NCI-H2171 treated with DMSO at 0.1 percent for 48 hours (cell line): ENCODE measurements at regions not wholly inside any gene's neighbourhood (a gene's known extent, or its start where the extent isn't known, plus 50 kb on each side); places are given as distances from the start of the nearest gene placed in this dataset.
"Not testable (repeated sequence)": the region's sequence is repeated elsewhere in the genome, so short reads cannot be mapped to it uniquely, and the experiment has no call there.

Experiments
- DNase-seq: peaks from one replicate; lab custom pipeline; 2025; lab: John Stamatoyannopoulos, UW

DNA sequence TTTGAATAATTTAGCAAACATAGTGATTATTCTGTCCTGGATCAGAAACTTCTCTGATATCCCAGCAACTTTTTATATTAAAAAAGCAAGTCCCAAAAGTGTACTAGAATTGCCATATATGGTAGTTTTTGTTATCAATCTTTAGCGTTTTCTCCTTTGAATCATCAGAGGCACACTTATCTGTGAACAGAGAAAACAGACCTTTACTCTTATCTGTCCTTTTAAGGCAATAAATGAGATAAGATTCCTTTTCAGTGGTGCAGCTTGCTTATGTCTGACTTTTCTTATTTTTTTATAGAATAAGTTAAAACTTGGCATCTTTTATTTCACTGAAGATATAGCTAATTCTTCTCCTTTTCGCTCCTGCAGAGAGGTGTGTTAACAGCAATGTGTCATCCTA lies 458.1 kb upstream of the PCDH10 start:
- DNase-seq = no peak

DNA sequence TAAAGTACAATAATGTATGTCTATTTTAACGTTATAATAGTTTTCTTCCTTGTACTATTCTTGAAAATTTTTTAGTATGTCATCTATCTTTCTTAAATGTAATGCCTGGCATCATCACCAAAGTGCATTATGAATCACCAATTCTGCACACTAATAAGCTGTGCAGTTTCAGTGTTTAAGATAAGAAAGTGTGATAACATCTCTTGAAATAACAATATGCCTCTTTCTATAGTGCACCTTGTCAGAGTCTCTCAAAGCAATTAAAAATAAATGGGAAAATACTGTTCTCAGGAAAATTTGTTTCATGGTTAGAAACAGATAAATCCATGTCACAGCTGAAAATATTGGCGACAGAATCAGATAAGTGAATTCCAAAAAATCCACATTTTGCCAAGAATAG lies 457.4 kb upstream of the PCDH10 start:
- DNase-seq = no peak

DNA sequence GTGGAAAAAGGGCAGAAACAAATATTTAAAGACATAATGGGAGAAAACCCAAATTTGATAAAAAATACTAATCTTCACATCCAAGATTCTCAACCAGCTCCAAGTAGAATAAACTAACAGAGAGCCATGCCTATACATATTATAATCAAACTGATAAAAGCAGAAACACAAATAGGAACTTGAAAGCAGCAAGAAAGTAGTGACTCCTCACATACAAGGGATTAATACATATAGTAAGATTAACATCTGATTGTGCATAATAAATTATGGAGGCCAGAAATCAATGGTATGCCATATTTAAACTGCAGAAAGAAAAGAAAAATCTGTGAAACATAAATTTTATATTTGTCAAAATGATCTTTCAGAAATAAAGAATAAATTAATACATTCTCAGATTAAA lies 454.3 kb upstream of the PCDH10 start:
- DNase-seq = no peak

DNA sequence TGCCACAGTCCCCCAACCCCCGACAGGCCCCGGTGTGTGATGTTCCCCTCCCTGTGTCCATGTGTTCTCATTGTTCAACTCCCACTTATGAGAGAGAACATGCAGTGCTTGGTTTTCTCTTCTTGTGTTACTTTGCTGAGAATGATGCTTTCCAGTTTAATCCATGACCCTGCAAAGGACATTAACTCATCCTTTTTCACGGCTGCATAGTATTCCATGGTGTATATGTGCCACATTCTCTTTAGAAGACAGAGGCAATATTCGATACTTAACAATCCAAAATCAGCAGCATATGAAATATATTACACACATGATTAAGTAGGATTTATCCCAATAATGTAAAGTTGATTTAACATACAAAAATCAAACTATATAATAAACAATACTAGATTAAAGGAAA lies 451.6 kb upstream of the PCDH10 start:
- not testable (repeated sequence) for DNase-seq

DNA sequence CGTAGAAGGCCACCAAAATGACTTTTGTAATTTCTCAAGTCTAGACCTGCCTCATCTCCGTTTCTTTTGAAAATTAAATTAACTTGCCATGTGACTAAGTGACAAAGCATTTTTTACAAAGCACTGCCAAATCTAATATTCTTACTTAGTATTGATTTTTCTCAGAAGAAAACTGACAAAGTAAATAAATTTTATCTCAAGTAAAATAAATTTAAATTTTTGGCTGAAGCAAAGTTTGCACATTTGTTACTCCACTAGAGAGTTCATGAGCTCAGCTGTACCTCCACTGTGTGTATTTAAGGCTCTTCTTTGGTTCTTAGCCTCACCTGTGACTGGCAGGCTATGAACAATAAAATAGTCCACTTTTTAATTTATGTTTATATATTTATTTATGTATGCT lies 441.1 kb upstream of the PCDH10 start:
- no peak for DNase-seq

DNA sequence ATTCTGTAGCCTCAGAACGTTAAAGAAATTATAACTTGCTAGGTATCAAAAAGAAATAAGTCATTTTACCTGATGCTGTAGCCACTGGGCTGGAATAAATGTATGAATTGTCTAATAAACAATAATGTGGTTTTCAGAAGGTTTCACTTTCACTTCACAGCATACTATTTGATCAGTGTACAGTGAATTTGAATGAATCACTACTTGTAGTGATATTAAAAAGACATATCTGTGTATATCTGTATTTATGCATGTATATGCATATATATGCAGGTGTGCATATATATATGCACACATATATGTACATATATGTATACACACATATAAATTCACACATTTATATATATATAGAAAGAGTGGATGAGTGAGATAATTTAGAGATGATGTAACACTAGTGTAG lies 440.0 kb upstream of the PCDH10 start:
- DNase-seq = no peak

DNA sequence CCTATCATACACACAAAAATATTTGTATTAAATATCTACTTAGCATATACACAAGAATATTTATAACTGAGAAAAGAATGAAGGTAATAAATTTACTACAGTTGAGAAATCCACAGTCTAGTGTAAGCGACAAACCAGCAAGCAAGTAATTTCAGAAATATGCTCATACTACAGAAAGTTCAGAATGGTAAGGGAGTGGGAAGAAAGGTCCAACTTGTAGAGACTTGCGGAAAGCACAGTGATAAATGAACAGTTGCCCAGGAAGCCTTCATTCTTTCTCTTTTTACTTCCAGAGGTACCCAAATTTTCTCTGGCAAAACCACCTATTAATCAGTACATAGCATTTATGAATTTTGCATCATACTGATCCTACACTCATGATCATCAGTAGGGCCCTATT lies 438.1 kb upstream of the PCDH10 start:
- DNase-seq = no peak

DNA sequence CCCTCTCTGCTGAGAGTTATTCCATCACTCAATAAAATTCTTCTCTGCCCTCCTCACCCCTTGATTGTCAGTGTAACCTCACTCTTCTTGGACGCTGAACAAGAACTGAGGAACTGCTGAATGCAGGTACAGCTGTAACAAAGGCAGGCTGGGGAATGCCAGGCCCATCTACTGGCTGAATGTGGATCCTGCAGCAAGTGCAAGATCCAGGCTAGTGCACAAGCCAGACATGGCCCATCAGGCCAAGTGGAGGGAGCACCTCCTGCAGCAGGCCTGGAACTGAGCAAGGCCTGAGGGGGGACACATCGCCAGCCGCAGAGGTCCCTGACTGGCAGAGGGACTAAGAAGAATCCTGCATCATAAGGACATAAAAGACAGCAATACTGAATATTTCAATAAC lies 411.8 kb upstream of the PCDH10 start:
- DNase-seq = no peak

DNA sequence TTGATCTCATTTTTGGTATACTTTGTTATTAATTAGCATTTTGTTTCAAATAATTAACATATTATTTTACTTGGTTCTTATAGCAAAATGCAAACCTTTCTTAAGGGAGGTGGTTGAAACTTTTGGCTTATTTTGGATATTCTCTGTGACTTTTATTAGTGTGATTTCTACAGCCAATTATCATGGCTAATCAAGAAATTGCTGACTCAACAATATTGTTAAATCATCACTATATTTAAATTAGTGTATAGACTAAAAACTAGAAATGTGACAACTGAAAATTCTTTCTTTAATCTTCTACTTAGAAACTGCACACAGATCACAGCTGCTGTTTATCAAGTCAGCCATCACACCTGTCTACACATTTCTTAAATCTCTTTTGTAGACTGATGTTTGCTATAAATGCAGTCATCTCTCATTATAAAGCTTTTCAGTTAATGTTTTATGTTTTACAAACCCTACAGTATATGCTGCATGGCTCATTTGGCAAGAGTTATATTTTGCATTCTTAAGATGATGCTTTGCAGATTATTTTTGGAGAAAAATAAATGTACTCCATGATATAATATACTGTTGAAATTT lies 389.8 kb upstream of the PCDH10 start:
- no peak for DNase-seq

DNA sequence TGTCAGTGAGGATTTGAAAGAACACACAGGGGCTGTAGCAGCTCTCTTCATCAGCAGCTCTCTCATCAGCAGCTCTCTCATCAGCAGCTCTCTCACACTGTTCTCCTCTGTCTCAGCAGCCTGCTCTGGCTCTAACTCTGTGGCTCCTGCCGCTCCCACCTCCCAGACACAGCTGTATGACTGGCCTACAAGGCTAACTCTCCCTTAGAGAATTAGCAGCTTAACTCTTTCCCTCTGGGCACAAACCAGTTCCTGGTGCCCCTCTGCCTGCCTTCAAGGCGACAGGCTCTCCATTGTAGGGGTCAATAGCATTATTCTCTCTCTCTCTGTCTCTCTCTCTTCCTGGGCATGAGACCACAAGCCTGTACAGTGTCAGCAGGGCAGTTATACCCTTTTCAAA lies 385.6 kb upstream of the PCDH10 start:
- no peak for DNase-seq

DNA sequence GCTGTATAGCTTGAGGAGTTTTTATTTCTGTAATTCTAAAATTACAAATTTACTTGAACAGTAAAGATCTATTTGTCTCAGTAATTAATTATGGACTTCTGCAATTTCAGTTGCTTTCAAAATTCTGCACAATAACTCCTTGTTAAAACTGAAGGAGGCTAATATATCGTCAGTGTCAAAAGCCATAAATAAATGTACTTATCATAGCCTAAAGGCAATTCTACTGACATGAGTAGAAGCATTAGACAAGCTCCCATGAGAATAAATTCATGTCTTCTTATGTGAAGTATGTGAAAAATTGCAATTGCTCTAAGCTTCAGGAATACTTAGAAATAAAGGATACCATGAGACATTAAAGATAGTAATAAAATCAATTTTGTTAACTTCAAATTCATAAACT lies 381.2 kb upstream of the PCDH10 start:
- DNase-seq = no peak

DNA sequence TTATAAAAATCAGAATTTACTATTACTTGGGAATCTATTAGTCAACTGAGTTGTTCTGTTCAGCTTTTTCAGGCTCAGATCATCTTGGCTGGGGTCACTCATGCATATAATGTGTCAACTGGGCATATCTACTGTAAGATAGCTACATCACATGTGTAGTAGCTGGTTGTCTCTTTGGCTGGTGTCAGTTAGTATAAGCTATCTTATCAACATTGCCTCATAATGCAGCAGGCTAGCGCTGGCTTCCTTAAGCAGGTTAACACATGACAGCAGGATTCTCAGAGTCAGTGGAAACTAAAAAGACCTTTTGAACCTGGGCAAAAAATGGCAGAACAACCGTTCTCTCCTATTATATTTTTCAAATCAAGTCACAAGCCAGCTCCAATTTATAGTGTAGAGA lies 378.3 kb upstream of the PCDH10 start:
- no peak for DNase-seq

DNA sequence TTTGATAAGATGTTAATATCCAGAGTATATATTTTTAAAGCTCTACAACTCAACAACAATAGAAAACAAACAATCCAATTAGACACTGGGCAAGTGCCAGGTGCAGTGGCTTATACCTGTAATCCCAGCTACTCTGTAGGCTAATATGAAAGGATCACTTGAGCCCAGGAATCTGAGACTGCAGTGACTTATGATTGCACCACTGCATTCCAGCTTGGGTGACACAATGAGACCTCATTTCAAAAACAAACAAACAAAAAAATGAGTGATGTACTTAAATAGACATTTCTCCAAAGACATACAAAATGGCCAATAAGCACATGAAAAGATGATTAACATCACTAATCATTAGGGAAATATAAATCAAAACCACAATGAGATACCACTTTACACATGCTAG lies 356.8 kb upstream of the PCDH10 start:
- no peak for DNase-seq

DNA sequence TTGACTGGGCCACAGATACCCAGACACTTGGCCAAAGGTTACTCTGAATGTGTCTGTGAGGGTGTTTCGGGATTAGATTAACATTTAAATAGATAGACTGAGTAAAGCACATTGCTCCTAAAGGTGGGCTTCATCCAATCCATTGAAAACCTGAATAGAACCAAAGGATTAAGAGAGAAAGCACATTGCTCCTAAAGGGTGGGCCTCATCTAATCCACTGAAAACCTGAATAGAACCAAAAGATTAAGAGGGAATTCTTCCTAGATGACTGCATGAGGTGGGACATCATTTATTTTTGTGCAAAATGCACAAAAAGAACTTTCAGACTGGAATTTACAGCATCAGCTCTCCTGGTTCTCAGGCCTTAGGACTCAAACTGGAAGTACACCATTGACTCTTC lies 351.2 kb upstream of the PCDH10 start:
- DNase-seq = no peak

DNA sequence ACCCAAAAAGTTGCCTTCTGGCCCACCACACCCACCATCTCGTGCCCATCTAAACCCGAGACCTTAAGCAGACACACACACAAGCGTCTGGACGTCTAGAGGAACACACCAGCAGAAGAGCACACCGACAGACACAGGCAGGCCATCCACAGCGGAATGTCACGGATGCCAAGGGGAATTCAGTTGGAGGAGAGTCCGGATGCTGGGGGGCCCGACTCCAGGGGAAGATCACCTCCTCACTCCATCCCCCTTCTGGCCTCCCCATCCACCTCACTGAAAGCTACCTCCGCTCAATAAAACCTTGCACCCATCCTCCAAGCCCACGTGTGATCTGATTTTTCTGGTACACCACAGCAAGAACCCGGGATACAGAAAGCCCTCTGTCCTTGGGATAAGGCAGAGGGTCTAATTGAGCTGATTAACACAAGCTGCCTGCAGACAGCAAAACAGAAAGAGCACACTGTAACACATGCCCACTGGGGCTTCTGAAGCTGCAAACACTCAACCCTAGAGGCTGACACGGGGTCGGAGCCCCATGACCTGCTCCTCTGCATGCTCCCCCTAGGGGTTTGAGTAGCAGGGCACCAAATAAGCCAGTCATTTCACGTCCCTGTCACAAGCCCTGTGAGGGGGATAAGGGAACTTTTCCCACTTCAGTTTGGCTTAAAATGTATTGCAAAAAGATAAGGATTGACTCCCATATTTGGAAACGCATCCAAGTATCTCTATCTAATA lies 339.6 kb upstream of the PCDH10 start:
- DNase-seq = no peak

DNA sequence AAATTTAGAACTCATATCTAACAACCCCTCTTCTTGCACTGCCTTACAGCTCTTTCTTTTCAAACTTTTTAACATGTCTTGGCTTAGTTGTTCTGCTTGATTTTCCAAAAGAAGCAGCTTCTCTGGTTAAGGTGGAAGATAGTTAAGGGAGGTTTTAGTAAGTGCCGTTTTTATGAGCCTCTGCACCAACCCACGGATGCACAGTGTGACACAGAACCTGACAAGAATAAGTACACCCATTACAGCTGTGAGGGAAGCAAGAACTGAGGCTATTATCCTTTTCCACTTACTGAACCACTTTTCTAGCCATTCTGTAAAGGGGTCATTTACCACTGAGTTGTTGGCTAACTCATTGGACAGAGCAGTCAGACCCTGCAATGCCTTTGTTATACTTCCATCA lies 336.0 kb upstream of the PCDH10 start:
- DNase-seq = not testable (repeated sequence)

DNA sequence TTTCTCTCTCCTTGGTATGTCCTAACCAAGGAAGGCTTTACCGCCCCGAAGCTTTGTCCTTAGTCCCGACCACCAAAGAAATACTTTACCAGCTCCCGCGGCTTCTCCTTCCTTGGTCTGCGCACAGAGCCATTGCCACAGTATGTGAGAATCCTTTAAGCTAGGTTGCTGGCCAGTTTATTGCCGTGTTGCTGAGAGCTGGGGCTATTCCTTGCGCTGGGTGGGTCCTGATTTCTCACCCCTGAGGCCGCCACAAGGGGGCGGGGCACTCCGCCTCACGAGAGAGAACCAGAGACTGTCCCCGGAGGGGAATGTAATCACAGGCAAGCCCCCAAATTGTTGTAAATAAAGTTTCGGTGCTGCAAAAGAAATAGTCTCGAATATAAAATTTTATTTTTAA lies 331.0 kb upstream of the PCDH10 start:
- no peak for DNase-seq

DNA sequence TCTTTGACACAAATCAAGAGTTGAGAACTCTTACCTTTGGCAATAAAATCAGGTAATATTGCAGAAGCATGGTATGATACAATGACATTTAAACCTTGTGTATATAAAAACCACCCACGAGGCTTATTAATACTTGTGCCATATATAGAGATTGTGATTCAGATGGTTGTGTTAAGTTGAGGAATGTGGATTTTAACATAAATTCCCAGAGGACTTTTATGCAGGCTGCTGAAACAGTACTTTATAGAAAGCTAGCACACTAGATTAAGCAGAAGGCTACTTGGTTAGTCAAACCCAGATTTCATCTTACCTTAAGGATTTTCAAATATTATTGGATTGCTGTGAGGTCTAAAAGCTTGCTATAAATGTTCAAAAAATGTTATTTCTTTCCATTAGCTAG lies 325.7 kb upstream of the PCDH10 start:
- DNase-seq = no peak

DNA sequence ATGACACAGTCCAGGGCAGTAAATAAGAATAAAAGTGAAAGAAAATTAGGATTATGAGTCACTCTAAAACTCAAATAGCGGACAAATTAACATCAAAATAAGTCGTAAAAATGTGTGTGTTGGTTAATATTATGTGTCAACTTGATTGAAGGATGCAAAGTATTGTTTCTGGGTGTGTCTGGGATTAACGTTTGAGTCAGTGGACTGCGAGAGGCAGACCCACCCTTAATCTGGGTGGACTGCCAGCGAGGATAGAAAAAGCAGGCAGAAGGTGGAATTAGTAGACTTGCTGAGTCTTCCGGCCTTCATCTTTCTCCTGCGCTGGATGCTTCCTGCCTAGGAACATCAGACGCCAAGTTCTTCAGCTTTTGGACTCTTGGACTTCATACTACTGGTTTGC lies 324.3 kb upstream of the PCDH10 start:
- no peak for DNase-seq

DNA sequence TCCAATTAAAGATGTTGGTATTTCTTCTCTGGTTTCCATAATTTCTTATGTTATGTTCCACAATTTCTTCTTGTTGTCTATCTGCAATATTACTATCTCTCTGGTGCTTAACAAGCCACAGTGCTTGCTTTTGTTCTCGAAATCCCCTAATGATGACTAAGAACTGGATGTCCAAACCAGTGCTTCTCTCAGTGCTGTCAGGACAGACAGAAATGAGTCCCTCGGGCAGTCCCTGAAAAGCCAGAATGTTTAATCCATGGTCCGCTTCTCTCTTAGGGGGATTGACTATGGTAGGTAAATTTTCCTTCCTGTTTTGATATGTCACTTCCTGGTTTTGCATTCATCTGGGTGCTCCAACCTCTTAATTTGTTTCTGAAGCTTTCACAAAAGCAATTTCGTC lies 321.6 kb upstream of the PCDH10 start:
- no peak for DNase-seq

DNA sequence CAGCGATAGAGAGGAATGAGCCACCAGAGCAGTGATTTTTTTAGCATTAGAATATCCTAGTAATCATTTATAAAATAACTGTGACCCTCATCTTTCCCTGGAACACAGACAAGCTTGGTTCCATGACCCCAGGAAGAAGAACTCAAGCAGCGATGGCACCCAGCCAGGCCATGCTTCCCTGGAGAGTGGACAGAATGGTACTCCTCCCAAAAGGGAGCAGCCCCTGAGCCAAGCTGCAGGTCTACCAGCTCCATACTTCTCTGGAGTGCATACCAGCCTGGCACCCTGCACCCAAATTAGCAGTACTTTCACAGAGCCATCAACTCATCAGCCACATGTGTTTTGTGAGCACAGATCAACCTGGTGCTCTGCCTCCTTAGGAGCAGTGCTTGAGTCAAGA lies 310.9 kb upstream of the PCDH10 start:
- DNase-seq = no peak

DNA sequence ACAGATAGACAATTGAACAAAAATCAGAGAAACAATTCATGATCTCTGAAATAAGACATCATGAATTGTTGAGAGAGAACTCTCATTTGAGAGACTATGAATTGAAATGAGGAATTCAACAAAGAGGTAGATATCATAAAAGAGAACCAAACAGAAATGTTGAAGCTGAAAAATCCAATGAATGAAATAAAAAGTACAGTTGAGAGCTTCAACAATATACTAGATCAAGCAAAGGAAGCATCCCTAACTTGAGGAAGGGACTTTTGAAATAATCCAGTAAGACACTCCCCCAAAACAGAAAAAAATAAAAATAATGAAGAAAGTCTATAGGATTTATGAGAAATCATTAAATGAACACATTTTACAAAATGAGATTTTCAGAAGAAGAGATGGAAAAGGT lies 310.0 kb upstream of the PCDH10 start:
- no peak for DNase-seq

DNA sequence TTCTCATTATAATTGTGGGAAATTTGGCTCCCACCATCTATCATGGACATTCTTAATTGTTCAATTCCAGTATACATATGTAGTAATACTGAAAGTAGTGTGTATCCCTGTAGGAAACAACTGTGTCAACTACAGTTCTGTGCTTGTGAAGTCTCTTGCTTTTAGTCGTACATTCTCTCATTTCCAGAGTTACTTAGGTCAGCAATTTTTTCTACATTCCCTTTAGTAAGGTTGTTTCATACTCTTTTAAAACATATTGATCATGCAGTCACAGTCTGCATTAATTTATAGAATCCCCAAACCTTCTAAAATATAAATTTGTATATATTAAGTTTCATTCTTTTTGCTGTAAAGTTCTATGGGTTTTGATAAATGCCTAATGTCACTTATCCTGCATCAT lies 289.2 kb upstream of the PCDH10 start:
- DNase-seq = no peak

DNA sequence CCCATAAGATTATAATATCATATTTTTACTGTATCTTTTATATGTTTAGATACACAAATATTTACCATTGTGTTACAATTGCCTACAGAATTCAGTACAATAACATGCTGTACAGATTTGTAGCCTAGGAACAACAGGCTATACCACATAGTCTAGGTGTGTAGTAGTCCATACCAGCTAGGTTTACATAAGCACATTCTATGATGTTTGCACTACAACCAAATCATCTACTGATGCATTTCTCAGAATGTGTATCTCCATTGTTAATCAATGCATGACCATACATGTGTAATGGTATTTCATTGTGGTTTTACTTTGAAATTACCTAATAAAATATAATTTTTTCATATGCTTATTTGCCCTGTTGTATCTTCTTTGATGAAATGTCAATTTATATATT lies 288.1 kb upstream of the PCDH10 start:
- DNase-seq = no peak
